ENCODE measurements at regions not wholly inside any gene's neighbourhood (a gene's known extent, or its start where the extent isn't known, plus 50 kb on each side); places are given as distances from the start of the nearest gene placed in this dataset.

- TF ChIP-seq CTCF (IDR thresholded peaks at IDR 0.05) (no peak), EZH2phosphoT487 (IDR thresholded peaks at IDR 0.05) (no peak)
These were observed 2069.5 kb downstream of the NCAM2 start for GRCh38 chr21:23067672-23068071.

All from neural progenitor cell (in vitro differentiated cells).